ENCODE measurements at regions not wholly inside any gene's neighbourhood (a gene's known extent, or its start where the extent isn't known, plus 50 kb on each side); places are given as distances from the start of the nearest gene placed in this dataset.

GRCh38 chr5:125603321-125603720, 819.9 kb upstream of the GRAMD2B start:
- intact Hi-C loops (cut with micrococcal nuclease) = no loop called here
- TF ChIP-seq CTCF (IDR thresholded peaks at IDR 0.05; ENCODE audit: borderline replicate concordance) = no peak
- Histone ChIP-seq H3K27me3 (ENCODE audit: low read depth) (no peaks in the 10 kb centered on the region), H3K4me1 (no peaks in the 10 kb centered on the region), H3K9me3 (replicated peaks) (no peaks in the 10 kb centered on the region), H3K27ac (replicated peaks) (no peak overlapping the region), H3K4me3 (no peak overlapping the region), H3K36me3 (no peaks in the 10 kb centered on the region)
- no peak for DNase-seq

GRCh38 chr5:125604104-125604503, 819.1 kb upstream of the GRAMD2B start:
- no peaks in the 10 kb centered on the region for H3K4me1 ChIP-seq
- no peak overlapping the region for H3K4me3 ChIP-seq
- no peak overlapping the region for H3K27ac ChIP-seq (replicated peaks)
- no peak for TF ChIP-seq CTCF (IDR thresholded peaks at IDR 0.05; ENCODE audit: borderline replicate concordance)
- H3K9me3 ChIP-seq (replicated peaks) = no peaks in the 10 kb centered on the region
- intact Hi-C loops (cut with micrococcal nuclease) = no loop called here
- H3K27me3 ChIP-seq (ENCODE audit: low read depth) = no peaks in the 10 kb centered on the region
- H3K36me3 ChIP-seq = no peaks in the 10 kb centered on the region
- no peak for DNase-seq

GRCh38 chr5:125607018-125607417, 816.2 kb upstream of the GRAMD2B start:
- Histone ChIP-seq H3K4me3 (no peak overlapping the region), H3K9me3 (replicated peaks) (no peaks in the 10 kb centered on the region), H3K27ac (replicated peaks) (no peak overlapping the region), H3K4me1 (no peaks in the 10 kb centered on the region), H3K27me3 (ENCODE audit: low read depth) (no peaks in the 10 kb centered on the region), H3K36me3 (no peaks in the 10 kb centered on the region)
- TF ChIP-seq CTCF (IDR thresholded peaks at IDR 0.05; ENCODE audit: borderline replicate concordance) = no peak
- intact Hi-C loops (cut with micrococcal nuclease) = no loop called here
- no peak for DNase-seq

GRCh38 chr5:125609011-125609410, 814.2 kb upstream of the GRAMD2B start:
- H3K36me3 ChIP-seq = no peaks in the 10 kb centered on the region
- no peak for TF ChIP-seq CTCF (IDR thresholded peaks at IDR 0.05; ENCODE audit: borderline replicate concordance)
- H3K27ac ChIP-seq (replicated peaks) = no peak overlapping the region
- intact Hi-C loops (cut with micrococcal nuclease) = no loop called here
- DNase-seq = no peak
- no peaks in the 10 kb centered on the region for H3K9me3 ChIP-seq (replicated peaks)
- H3K27me3 ChIP-seq (ENCODE audit: low read depth) = no peaks in the 10 kb centered on the region
- H3K4me1 ChIP-seq = no peaks in the 10 kb centered on the region
- H3K4me3 ChIP-seq = no peak overlapping the region

- Histone ChIP-seq H3K27ac (replicated peaks) (no peak overlapping the region), H3K27me3 (ENCODE audit: low read depth) (no peaks in the 10 kb centered on the region), H3K4me1 (no peaks in the 10 kb centered on the region), H3K4me3 (no peak overlapping the region), H3K36me3 (no peaks in the 10 kb centered on the region), H3K9me3 (replicated peaks) (no peaks in the 10 kb centered on the region)
- no peak for DNase-seq
- intact Hi-C loops (cut with micrococcal nuclease) = no loop called here
- TF ChIP-seq CTCF (IDR thresholded peaks at IDR 0.05; ENCODE audit: borderline replicate concordance) = no peak
Measured at GRCh38 chr5:125610892-125611291, 812.3 kb upstream of the GRAMD2B start.

GRCh38 chr5:125611541-125611940, 811.7 kb upstream of the GRAMD2B start:
- no peak overlapping the region for H3K4me3 ChIP-seq
- intact Hi-C loops (cut with micrococcal nuclease) = no loop called here
- no peaks in the 10 kb centered on the region for H3K27me3 ChIP-seq (ENCODE audit: low read depth)
- no peak overlapping the region for H3K27ac ChIP-seq (replicated peaks)
- no peaks in the 10 kb centered on the region for H3K36me3 ChIP-seq
- H3K4me1 ChIP-seq = no peaks in the 10 kb centered on the region
- TF ChIP-seq CTCF (IDR thresholded peaks at IDR 0.05; ENCODE audit: borderline replicate concordance) = no peak
- no peaks in the 10 kb centered on the region for H3K9me3 ChIP-seq (replicated peaks)
- DNase-seq = no peak

Measured in left ventricle myocardium inferior (tissue), 1 donor.